ENCODE measurements at regions not wholly inside any gene's neighbourhood (a gene's known extent, or its start where the extent isn't known, plus 50 kb on each side); places are given as distances from the start of the nearest gene placed in this dataset.

DNA sequence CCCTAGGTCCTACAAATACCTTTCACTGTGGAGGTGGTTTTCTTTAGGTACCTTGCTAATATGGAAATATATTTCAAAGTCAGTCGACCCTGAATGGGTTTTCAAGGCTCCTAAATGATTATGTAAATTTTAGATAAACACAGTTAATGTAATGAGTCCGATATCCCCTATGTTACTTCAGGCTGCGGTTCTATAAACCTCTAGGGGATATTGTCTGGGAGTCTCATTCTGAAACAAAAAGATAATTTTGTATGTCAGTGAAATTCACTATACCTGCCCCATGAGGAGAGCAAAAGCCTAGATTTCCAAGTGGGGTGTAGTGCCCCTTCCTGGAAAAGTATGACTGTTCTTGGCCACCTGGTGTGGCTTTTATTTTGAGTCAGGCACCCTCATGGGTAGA, 377.3 kb downstream of the ICE1 start:
- Histone ChIP-seq H3K4me3 (no peak overlapping the region), H3K27ac (no peak overlapping the region), H3K9me3 (no peaks in the 10 kb centered on the region), H3K27me3 (no peaks in the 10 kb centered on the region), H3K4me1 (no peaks in the 10 kb centered on the region), H3K36me3 (no peaks in the 10 kb centered on the region)
- TF ChIP-seq, protein P1, sequence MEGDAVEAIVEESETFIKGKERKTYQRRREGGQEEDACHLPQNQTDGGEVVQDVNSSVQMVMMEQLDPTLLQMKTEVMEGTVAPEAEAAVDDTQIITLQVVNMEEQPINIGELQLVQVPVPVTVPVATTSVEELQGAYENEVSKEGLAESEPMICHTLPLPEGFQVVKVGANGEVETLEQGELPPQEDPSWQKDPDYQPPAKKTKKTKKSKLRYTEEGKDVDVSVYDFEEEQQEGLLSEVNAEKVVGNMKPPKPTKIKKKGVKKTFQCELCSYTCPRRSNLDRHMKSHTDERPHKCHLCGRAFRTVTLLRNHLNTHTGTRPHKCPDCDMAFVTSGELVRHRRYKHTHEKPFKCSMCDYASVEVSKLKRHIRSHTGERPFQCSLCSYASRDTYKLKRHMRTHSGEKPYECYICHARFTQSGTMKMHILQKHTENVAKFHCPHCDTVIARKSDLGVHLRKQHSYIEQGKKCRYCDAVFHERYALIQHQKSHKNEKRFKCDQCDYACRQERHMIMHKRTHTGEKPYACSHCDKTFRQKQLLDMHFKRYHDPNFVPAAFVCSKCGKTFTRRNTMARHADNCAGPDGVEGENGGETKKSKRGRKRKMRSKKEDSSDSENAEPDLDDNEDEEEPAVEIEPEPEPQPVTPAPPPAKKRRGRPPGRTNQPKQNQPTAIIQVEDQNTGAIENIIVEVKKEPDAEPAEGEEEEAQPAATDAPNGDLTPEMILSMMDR (IDR thresholded peaks at IDR 0.05) = no peak
- no peak for DNase-seq (ENCODE audit: low spot score)

DNA sequence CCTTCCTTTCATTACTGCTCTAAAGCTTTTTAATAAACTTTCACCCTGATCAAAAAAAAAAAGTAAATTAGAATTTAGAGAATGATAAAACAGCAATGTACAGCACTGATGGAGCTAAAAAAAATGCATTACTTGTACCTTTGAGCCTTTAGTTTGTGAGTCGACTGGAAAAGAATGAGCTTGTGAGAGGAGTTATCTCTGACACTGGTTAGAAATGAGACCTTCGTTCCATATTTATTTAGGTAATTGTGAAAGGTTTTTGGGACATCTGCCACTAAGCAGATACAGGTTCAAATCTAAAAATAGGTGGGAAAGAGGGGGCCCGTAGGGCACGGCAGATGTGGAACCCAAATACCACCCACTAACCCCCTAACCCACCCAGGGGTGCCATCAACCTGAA, 376.8 kb downstream of the ICE1 start:
- Histone ChIP-seq H3K4me3 (no peak overlapping the region), H3K9me3 (no peaks in the 10 kb centered on the region), H3K4me1 (no peaks in the 10 kb centered on the region), H3K27ac (no peak overlapping the region), H3K27me3 (no peaks in the 10 kb centered on the region), H3K36me3 (no peaks in the 10 kb centered on the region)
- TF ChIP-seq, protein P1 (IDR thresholded peaks at IDR 0.05) = no peak
- DNase-seq (ENCODE audit: low spot score) = no peak

DNA sequence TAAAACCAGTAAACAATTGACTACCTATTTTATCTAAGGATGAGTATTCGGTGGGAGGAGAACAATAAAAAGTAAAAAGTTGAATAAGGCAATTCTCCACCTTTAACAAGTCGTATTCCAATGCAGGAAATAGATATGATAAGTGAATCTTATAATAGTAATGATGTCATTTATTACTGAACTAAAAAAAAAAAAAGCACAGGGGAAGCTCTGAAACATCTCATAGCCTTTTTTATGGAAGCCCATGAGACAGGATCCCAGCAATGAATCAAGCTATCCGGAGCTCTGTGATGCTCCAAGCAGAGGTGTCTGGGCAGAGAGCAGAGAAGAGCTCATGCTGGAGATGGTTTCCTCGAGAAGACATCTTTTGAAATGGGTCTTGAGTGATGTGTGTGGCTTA, 376.0 kb downstream of the ICE1 start:
- Histone ChIP-seq H3K27me3 (no peaks in the 10 kb centered on the region), H3K9me3 (no peaks in the 10 kb centered on the region), H3K27ac (no peak overlapping the region), H3K4me1 (no peaks in the 10 kb centered on the region), H3K4me3 (no peak overlapping the region), H3K36me3 (no peaks in the 10 kb centered on the region)
- TF ChIP-seq, protein P1 (IDR thresholded peaks at IDR 0.05) = no peak
- DNase-seq (ENCODE audit: low spot score) = no peak

DNA sequence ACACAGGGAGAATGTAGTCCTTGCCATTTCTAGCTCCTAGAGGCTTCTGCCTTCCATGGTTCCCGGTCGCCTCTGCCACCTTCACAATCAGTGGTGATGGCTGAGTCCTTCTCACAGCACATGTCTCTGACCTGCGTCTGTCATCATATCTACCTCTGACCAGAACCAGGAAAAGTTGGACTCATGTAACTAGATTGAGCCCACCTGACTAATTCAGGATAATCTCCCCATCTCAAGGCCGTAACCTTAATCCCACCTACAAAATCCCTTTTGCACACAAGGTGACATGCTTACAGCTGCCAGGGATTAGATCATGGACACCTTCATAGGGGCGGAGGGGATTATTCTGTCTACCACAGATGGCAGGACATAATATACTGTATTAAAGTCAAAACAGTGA, 375.6 kb downstream of the ICE1 start:
- Histone ChIP-seq H3K27ac (no peak overlapping the region), H3K4me1 (no peaks in the 10 kb centered on the region), H3K4me3 (no peak overlapping the region), H3K36me3 (no peaks in the 10 kb centered on the region), H3K9me3 (no peaks in the 10 kb centered on the region), H3K27me3 (no peaks in the 10 kb centered on the region)
- TF ChIP-seq, protein P1 (IDR thresholded peaks at IDR 0.05) = no peak
- no peak for DNase-seq (ENCODE audit: low spot score)

DNA sequence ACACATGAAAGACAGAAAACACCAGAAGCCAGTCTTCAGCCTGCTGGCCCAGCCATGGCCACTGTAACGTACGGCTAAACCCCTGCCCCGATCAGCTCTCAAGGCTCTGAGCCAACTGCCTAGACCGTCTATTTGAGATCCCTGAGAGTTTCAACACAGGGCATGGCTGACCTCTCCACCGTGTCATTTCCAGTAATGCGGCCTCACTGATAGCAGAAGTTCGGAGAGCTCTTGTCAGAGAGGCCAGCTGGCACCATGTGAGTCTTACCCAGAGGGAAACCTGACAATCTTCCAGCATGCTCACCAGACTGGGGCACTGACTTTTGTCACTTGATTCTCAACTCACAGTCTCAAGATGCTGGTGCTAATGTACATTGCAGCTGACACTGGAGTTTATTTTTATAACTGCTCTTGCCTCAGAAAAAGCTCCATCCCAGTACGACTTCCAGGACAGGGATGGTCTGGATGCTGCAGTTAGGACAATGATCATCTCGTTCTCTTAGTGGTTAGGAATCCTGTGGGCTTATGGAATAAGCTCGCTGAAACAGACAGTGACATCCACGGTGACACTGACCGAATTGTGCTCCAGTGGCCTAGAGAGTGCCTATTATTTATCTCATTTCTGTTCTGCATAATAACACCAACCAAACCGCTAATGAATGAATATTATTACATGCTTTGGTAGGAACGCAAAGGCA, 372.7 kb downstream of the ICE1 start:
- TF ChIP-seq, protein P1 (IDR thresholded peaks at IDR 0.05) = no peak
- H3K4me1 ChIP-seq = no peaks in the 10 kb centered on the region
- H3K4me3 ChIP-seq = no peak overlapping the region
- no peak for DNase-seq (ENCODE audit: low spot score)
- no peaks in the 10 kb centered on the region for H3K27me3 ChIP-seq
- H3K9me3 ChIP-seq = no peaks in the 10 kb centered on the region
- H3K27ac ChIP-seq = no peak overlapping the region
- no peaks in the 10 kb centered on the region for H3K36me3 ChIP-seq

DNA sequence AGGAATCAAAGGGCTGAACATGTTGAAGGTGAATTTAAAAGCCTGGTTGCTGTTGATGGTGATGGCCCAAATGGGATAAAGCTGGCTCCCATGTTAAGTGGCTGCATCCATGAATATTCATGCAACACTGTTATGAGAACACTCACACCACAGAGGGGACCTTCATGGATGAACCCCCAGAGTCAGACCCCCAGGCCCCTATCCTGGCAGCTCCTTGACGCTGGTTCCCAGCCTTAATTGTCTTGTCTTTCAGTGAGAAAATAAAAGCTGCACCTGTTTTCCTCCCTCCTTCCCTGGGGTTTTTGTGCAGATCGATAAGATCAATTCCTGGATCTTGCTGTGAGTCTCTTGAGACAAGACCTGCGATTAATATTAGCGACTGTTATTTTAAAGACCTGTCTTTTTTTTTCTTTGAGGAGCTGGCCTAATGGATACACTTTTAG, 371.7 kb downstream of the ICE1 start:
- Histone ChIP-seq H3K4me3 (no peak overlapping the region), H3K4me1 (no peaks in the 10 kb centered on the region), H3K27me3 (no peaks in the 10 kb centered on the region), H3K9me3 (no peaks in the 10 kb centered on the region), H3K27ac (no peak overlapping the region), H3K36me3 (no peaks in the 10 kb centered on the region)
- DNase-seq (ENCODE audit: low spot score) = no peak
- TF ChIP-seq, protein P1 (IDR thresholded peaks at IDR 0.05) = no peak

Measured in right atrium auricular region (tissue), 2 donors.